Fibroblast of pulmonary artery (primary cell): ENCODE measurements at regions not wholly inside any gene's neighbourhood (a gene's known extent, or its start where the extent isn't known, plus 50 kb on each side); places are given as distances from the start of the nearest gene placed in this dataset.

Source experiments
- DNase-seq: peaks from one replicate; pipeline ENCODE4 v3.0.0-alpha.2; 2010; ENCODE audit warnings: low read depth
- H3K4me3 ChIP-seq: replicated peaks from 2 replicates; pipeline ENCODE4 v1.5.1; 2011; ENCODE audit warnings: low read depth, mild to moderate bottlenecking, control low read depth, low read length, moderate library complexity
- CTCF ChIP-seq: IDR thresholded peaks from 2 replicates; pipeline ENCODE4 v1.5.1; 2011; ENCODE audit warnings: mild to moderate bottlenecking, control low read depth, low read length, inconsistent platforms; ENCODE audit errors: missing control alignments

DNA sequence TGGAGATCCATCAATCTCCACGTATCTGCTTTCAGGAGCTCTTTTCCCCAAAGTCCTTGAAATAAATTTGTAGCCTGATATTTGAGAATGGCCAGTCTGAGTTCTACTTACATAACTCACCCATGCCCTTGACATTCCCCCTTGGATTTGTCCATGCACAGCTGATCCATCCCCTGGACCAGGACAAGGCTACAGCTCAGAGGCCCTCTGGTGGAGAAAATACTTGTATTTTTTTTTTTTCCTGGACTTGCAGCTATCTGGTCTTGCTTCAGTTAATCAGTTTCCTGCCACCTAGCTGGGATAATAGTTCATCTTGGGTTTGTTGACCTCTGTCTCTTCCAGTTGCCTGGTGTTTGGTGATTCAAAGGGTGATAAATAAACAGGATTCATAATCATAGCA, 467.6 kb downstream of the DHX35 start:
- no peak for DNase-seq
- TF ChIP-seq CTCF: no peak
- H3K4me3 ChIP-seq: no peak overlapping the region

DNA sequence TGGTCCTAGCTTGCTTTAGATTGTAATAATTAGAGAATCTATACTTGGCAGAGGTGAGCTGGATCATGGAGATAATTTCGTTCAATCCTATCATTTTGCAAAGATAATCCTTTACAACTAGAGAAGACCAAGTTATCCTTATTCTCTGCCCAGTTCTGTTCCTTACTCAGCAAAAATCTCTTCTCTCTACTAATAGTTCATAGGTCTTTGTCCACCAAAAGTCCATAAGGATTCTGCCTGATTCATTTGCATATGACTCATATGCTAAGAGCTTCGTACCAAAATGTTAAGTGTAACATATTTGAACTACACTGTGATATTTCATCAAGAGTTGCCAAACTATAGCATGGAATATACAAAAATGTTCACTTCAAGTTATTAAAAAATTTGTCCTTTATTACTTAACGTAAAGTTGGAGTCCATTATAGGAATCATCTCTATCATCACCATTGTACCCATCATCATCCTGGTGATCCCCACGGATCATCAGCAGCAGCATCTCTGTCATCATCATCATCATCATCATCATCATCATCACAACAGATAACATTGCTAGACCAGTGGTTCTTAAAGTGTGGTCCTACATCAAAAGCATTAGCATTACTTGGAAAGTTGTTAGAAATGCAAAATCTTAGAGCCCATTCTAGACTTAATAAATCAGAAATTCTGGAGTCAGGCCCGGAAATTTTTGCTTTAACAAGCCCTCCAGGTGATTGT, 463.0 kb downstream of the DHX35 start:
- no peak for DNase-seq
- no peak for TF ChIP-seq CTCF
- H3K4me3 ChIP-seq: no peak overlapping the region

GRCh38 chr20:39421571-39422105, 459.5 kb downstream of the DHX35 start:
- no peak overlapping the region for H3K4me3 ChIP-seq
- no peak for TF ChIP-seq CTCF
- DNase-seq: no peak

DNA sequence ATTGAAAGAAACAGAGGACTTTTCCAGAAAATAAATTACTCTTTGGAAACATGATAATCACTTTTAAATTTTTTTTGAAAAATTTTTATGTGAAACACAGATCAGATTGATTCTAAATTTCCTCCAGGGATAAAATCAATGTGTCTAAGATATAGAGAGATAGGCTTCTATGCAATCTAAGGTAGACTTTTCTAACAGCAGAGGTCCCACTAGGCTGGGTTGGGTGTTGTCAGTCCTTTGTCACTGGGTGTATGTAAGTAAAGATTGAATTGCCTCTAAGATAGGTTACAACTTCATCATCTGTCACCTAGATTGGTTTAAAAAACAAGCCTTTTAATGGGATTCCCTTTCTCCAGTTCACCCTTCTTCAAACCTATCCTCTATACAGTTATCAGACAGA, 449.9 kb downstream of the DHX35 start:
- no peak for TF ChIP-seq CTCF
- DNase-seq: no peak
- H3K4me3 ChIP-seq: no peak overlapping the region

GRCh38 chr20:39399463-39399862, 437.3 kb downstream of the DHX35 start:
- DNase-seq: no peak
- no peak overlapping the region for H3K4me3 ChIP-seq
- no peak for TF ChIP-seq CTCF

GRCh38 chr20:39398656-39399055, 436.5 kb downstream of the DHX35 start:
- no peak for DNase-seq
- no peak overlapping the region for H3K4me3 ChIP-seq
- no peak for TF ChIP-seq CTCF

- no peak for TF ChIP-seq CTCF
- no peak overlapping the region for H3K4me3 ChIP-seq
- no peak for DNase-seq
Measured at GRCh38 chr20:39397646-39398045, 435.5 kb downstream of the DHX35 start.
